ENCODE measurements at regions not wholly inside any gene's neighbourhood (a gene's known extent, or its start where the extent isn't known, plus 50 kb on each side); places are given as distances from the start of the nearest gene placed in this dataset.

- DNase-seq: no peak
These were observed 134.7 kb upstream of the TCERG1L start for GRCh38 chr10:131446171-131446570.

DNA sequence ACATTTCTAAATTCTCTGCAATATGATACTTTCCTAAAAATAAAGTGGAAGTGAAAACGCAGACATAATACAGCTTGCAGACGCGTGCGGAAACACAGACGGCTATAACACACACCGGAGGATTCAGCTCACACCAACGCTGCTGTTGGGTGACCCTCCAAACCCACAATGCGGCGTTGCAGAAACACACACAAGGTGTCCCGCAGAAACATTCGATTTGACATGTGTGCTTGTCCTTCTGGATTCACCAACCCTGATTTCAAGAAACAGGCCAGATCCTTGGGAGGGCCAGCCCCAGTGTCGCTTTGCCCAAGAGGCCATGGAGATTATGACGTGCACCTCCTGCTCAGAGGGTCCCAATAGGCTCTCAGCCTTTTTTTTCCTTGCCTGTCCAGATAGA, 136.7 kb upstream of the TCERG1L start:
- DNase-seq: no peak

- no peak for DNase-seq
These were observed 137.4 kb upstream of the TCERG1L start for GRCh38 chr10:131448883-131449282.

- no peak for DNase-seq
These were observed 138.8 kb upstream of the TCERG1L start for GRCh38 chr10:131450216-131450765.

- no peak for DNase-seq
These were observed 140.0 kb upstream of the TCERG1L start for GRCh38 chr10:131451407-131452015.

DNA sequence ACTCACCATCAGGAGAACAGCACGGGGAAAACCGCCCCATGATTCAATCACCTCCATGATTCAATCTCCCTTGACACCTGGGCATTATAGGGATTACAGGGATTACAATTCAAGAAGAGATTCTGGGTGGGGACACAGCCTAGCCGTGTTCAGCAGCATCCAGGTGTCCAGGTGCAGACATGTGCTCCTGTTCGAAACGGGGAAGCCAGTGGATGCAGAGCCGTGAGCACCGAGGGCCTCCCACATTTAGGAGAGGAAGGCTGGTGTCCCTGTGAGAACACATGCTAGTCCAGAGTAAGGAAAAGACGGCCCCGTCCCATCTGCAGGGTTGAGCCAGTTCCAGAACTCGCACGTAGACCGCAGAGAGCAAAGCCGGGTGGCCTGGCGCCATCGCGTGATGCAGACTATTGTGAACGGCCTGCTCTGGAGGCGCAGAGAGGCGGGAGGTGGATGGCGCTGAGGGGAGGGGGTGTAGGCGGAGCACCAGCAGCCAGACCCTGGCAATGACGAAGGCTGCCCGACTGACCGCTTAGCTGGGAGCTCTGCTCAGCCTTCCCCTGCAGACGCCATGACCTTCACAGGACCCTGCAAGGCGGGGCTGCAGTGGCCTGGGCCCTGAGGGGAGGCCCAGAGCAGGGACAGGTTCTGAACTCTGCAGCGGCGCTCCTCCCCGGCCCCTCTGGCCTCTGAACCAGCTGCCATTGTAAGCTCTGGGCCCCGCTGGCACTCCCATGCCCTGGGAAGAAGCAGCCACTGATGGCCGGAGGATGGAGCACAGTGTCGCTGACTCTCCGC, 141.6 kb upstream of the TCERG1L start:
- no peak for DNase-seq

DNA sequence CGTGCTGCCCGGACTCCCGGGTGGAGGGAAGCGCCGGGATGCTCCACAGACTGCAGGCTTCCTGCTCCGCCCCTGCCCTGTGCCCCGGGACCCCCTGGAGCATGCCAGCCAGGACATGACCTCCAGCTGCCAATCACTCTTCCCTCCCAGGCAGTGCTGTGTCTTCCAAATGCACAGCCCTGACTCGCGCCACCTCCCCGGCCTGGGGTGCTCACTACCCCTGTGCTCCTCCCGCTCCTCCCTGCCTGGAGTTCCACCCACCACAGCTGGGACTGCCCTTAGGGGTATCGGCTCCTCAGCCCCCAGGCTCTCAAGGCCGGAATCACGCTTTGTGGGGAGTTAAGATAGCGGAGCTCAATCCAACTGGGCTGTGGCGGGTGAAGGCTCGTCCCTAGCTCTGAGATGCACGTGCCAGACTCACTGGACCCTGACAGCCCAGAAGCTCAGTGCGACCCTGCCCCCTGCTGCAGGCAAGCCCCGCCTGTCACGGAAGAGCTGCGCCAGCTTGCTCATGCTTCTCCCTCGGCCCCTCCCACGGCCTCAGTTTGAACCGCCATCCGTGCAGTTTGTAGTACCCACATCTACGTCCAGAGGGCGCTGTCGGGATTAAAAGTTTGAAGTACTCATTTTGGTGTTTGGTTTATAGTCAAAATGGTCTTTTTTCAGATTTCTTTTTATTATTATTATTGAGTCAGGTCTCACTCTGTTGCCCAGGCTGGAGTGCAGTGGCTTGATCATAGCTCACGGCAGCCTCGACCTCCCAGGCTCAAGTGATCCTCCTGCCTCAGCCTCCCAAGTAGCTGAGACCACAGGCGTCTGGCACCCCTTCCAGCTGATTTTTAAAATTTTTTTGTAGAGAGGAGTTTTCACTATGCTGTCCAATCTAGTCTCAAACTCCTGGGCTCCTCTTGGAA, 142.5 kb upstream of the TCERG1L start:
- DNase-seq: peak; percentile 12 to 32

GRCh38 chr10:131456411-131456810, 144.9 kb upstream of the TCERG1L start:
- no peak for DNase-seq

- no peak for DNase-seq
These were observed 149.6 kb upstream of the TCERG1L start for GRCh38 chr10:131461093-131461492.

GRCh38 chr10:131464789-131465188, 153.3 kb upstream of the TCERG1L start:
- no peak for DNase-seq

DNA sequence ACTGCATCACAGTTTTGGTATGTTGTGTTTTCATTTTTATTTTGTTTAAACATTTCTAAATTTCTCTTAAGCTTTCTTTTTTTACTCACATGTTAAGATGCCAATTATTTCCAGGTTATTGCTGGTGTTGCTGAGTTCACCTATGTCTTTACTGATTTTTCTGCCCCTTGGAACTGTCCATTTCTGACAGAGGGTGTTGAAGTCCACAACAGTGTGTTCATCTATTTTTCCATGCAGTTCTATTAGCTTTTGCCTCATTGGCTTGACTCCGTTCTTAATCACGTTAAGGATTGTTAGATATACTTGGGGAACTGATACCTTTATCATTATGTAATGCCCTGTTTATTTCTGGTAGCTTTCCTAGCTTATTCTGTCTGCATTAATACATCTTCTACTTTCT, 158.0 kb upstream of the TCERG1L start:
- no peak for DNase-seq

GRCh38 chr10:131473645-131474044, 162.1 kb upstream of the TCERG1L start:
- no peak for DNase-seq

GRCh38 chr10:131474416-131474815, 162.9 kb upstream of the TCERG1L start:
- no peak for DNase-seq

DNA sequence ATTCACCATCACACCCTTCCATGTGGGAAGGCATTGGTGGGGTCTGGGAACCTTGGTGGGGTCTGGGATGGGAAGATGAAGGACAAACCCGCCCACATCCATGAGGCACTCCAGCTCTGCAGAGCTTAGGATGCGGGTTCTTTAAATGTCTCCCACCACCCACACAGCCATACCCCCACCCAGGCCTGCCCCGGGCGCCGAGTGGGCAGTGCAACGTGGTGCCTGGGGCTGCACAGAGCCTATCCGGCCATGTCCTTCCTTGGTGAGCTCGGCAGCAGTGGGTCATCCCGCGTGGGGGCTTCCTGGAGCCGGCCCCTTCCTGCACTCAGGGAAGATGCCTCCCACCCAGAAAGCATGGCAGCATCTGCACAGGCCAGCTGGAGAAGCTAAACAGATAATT, 163.5 kb upstream of the TCERG1L start:
- DNase-seq: no peak

- no peak for DNase-seq
These were observed 164.3 kb upstream of the TCERG1L start for GRCh38 chr10:131475803-131476202.

- DNase-seq: no peak
These were observed 166.1 kb upstream of the TCERG1L start for GRCh38 chr10:131477457-131478121.

GRCh38 chr10:131478377-131478989, 167.0 kb upstream of the TCERG1L start:
- DNase-seq: no peak

- no peak for DNase-seq
These were observed 168.5 kb upstream of the TCERG1L start for GRCh38 chr10:131480066-131480465.

GRCh38 chr10:131480861-131481260, 169.3 kb upstream of the TCERG1L start:
- no peak for DNase-seq

DNA sequence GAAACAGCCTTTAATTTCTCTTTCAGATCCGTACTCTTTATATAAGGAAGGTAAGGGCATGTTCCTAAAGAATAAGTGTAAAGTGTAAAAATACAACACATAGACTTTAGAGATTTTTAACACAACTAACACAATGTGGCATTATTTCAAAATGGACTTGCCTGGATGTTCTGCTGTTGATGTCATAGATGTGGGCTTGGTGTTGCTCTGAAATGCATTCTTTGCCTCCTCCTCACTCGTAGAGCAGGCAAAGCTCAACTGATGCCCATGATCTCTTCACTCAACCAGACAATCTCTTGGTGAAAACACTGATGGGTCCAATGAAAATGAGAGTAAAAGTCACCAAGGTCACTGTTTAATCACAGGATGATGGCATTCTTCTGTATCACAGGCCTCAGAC, 174.2 kb upstream of the TCERG1L start:
- DNase-seq: no peak

GRCh38 chr10:131487822-131488221, 176.3 kb upstream of the TCERG1L start:
- no peak for DNase-seq

- no peak for DNase-seq
These were observed 179.6 kb upstream of the TCERG1L start for GRCh38 chr10:131490991-131491594.
